ENCODE measurements at regions not wholly inside any gene's neighbourhood (a gene's known extent, or its start where the extent isn't known, plus 50 kb on each side); places are given as distances from the start of the nearest gene placed in this dataset.

- H3K27me3 Mint-ChIP-seq (ENCODE audit: low read depth) = no peaks in the 10 kb centered on the region
- no peak overlapping the region for H3K27ac Mint-ChIP-seq
- H3K4me1 Mint-ChIP-seq (ENCODE audit: low read depth) = no peaks in the 10 kb centered on the region
- peaks cover 0 to 4% of the 10 kb centered on the region in 2 donors for H3K9me3 Mint-ChIP-seq
- no peak overlapping the region for H3K4me3 Mint-ChIP-seq
- H3K36me3 Mint-ChIP-seq (ENCODE audit: insufficient read depth in 2 of 2) = no peaks in the 10 kb centered on the region
- DNase-seq (no peak), ATAC-seq (replicated peaks in 1 of 2) (no peak)
Observed at GRCh38 chr12:115423546-115423987, 739.6 kb upstream of the TBX3 start.

- no peak for ATAC-seq (replicated peaks in 1 of 2)
- Mint-ChIP-seq H3K36me3 (ENCODE audit: insufficient read depth in 2 of 2) (no peaks in the 10 kb centered on the region), H3K27ac (no peak overlapping the region)
Observed at GRCh38 chr12:115422845-115423545, 739.0 kb upstream of the TBX3 start.

DNA sequence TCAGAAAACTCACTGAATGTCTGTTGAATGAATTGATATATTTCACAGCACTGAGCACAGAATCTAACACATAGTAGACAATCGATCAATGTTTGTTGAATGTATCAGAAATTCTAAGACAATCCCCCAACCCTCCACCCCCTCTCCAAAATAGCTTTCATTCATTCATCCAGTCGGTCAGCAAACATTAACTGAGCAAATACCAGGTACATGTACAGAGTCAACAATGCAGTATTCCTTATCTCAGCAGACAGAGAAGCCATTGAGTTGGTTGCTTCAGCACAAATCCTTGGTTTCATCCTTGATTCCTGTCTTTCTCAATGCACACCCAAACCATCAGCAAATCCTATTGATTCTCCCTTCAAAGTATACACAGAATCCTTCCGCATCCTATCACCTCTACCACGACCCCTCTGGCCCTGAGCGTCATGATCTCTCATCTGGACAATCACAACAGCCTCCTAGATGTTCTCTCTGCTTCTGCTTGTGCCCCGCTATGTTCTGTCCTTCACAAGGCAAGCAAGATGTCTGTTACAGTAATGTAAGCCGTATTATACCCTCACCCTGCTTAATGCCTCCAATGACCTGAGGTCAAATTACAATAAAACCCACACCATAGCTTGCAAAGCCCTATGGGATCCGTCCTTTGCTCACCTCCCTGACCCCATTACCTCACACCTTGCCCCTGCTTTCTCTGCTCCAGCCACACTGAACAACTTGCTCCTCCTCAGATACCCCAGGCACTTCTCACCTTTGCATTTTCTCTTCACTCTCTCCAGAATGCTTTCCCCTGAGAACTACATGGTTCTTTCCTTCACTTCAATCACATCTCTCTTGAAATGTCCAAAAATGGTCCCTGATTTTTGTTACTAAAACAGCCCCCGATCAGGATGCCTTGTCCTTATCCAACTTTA, 738.1 kb upstream of the TBX3 start:
- H3K27me3 Mint-ChIP-seq (ENCODE audit: low read depth) = no peaks in the 10 kb centered on the region
- ATAC-seq (replicated peaks in 1 of 2) (no peak), DNase-seq (no peak)
- H3K4me3 Mint-ChIP-seq = no peak overlapping the region
- no peaks in the 10 kb centered on the region for H3K36me3 Mint-ChIP-seq (ENCODE audit: insufficient read depth in 2 of 2)
- H3K27ac Mint-ChIP-seq = no peak overlapping the region
- no peaks in the 10 kb centered on the region for H3K4me1 Mint-ChIP-seq (ENCODE audit: low read depth)
- H3K9me3 Mint-ChIP-seq = peaks cover 0 to 4% of the 10 kb centered on the region in 2 donors

More at GRCh38 chr12:115422845-115423545, 739.0 kb upstream of the TBX3 start:
- Mint-ChIP-seq H3K4me3 (no peak overlapping the region), H3K4me1 (ENCODE audit: low read depth) (no peaks in the 10 kb centered on the region), H3K27me3 (ENCODE audit: low read depth) (no peaks in the 10 kb centered on the region), H3K9me3 (peaks cover 0 to 4% of the 10 kb centered on the region in 2 donors)
- DNase-seq = no peak

- H3K4me3 Mint-ChIP-seq = no peak overlapping the region
- H3K27ac Mint-ChIP-seq = no peak overlapping the region
Observed at GRCh38 chr12:115421350-115421749, 737.4 kb upstream of the TBX3 start.

GRCh38 chr12:115419145-115419646, 735.2 kb upstream of the TBX3 start:
- Mint-ChIP-seq H3K9me3 (peaks cover 2% of the 10 kb centered on the region in 2 donors), H3K27ac (no peak overlapping the region), H3K4me3 (no peak overlapping the region), H3K4me1 (ENCODE audit: low read depth) (no peaks in the 10 kb centered on the region), H3K36me3 (ENCODE audit: insufficient read depth in 2 of 2) (no peaks in the 10 kb centered on the region), H3K27me3 (ENCODE audit: low read depth) (no peaks in the 10 kb centered on the region)
- no peak for ATAC-seq (replicated peaks in 1 of 2)
- no peak for DNase-seq

More at GRCh38 chr12:115421350-115421749, 737.4 kb upstream of the TBX3 start:
- DNase-seq (no peak), ATAC-seq (replicated peaks in 1 of 2) (no peak)
- H3K36me3 Mint-ChIP-seq (ENCODE audit: insufficient read depth in 2 of 2) = no peaks in the 10 kb centered on the region
- H3K27me3 Mint-ChIP-seq (ENCODE audit: low read depth) = no peaks in the 10 kb centered on the region
- peaks cover 0 to 4% of the 10 kb centered on the region in 2 donors for H3K9me3 Mint-ChIP-seq
- no peaks in the 10 kb centered on the region for H3K4me1 Mint-ChIP-seq (ENCODE audit: low read depth)

DNA sequence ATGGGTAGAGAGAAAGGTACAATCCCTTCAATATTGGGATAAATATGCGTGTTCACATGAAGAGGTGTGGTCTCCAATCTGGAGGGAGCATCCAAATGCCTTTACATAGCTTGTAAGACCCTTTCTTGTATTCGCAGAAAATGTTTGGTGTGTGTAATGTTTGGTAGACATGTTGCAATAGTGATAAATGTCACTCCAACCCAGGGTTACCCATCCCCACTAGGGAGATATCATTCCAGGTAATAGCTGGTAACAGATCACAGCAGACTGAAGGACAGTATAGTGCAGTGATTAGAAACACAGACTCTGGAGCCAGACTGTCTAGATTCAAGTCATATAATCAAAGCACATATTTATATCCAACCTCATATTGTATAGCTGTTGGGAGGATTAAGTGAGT, 733.6 kb upstream of the TBX3 start:
- no peak overlapping the region for H3K4me3 Mint-ChIP-seq
- no peaks in the 10 kb centered on the region for H3K36me3 Mint-ChIP-seq (ENCODE audit: insufficient read depth in 2 of 2)
- H3K27me3 Mint-ChIP-seq (ENCODE audit: low read depth) = no peaks in the 10 kb centered on the region
- no peak for ATAC-seq (replicated peaks in 1 of 2)
- no peaks in the 10 kb centered on the region for H3K4me1 Mint-ChIP-seq (ENCODE audit: low read depth)
- no peak overlapping the region for H3K27ac Mint-ChIP-seq
- peaks cover 2% of the 10 kb centered on the region in 2 donors for H3K9me3 Mint-ChIP-seq
- DNase-seq = no peak

- Mint-ChIP-seq H3K36me3 (ENCODE audit: insufficient read depth in 2 of 2) (no peaks in the 10 kb centered on the region), H3K9me3 (peaks cover 2% of the 10 kb centered on the region in 2 donors), H3K27me3 (ENCODE audit: low read depth) (no peaks in the 10 kb centered on the region), H3K27ac (no peak overlapping the region), H3K4me3 (no peak overlapping the region), H3K4me1 (ENCODE audit: low read depth) (no peaks in the 10 kb centered on the region)
- DNase-seq (no peak), ATAC-seq (replicated peaks in 1 of 2) (no peak)
Observed at GRCh38 chr12:115416869-115417268, 732.9 kb upstream of the TBX3 start.

- no peak overlapping the region for H3K4me3 Mint-ChIP-seq
- DNase-seq = no peak
- no peaks in the 10 kb centered on the region for H3K4me1 Mint-ChIP-seq (ENCODE audit: low read depth)
- no peak overlapping the region for H3K27ac Mint-ChIP-seq
- no peaks in the 10 kb centered on the region for H3K27me3 Mint-ChIP-seq (ENCODE audit: low read depth)
- no peaks in the 10 kb centered on the region for H3K36me3 Mint-ChIP-seq (ENCODE audit: insufficient read depth in 2 of 2)
- no peak for ATAC-seq (replicated peaks in 1 of 2)
- H3K9me3 Mint-ChIP-seq = peaks cover 2% of the 10 kb centered on the region in 2 donors
Observed at GRCh38 chr12:115413626-115414025, 729.7 kb upstream of the TBX3 start.

- Mint-ChIP-seq H3K27me3 (ENCODE audit: low read depth) (no peaks in the 10 kb centered on the region), H3K4me3 (no peak overlapping the region)
- ATAC-seq (replicated peaks in 1 of 2) = no peak
Observed at GRCh38 chr12:115412831-115413230, 728.9 kb upstream of the TBX3 start.

DNA sequence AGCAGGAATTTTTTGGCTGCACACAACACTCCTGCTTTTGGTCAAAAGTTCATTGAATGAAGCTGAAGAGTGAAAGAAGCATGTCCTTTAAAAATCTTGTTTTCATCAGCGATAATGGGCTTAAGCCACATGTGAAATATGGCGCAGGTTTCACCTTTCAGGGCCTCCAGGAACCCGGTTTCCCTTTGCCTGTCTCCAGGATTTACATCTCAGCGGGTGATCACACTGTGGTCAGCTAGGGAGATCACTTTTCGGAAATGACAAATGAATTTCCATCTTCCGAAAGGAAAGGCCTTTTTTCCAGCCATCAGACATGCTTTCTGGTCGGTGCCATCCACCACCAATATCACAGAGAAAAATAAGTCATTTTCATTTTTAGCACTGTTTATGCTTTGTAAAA, 727.1 kb upstream of the TBX3 start:
- no peak overlapping the region for H3K27ac Mint-ChIP-seq
- H3K36me3 Mint-ChIP-seq (ENCODE audit: insufficient read depth in 2 of 2) = no peaks in the 10 kb centered on the region
- no peak for ATAC-seq (replicated peaks in 1 of 2)

More at GRCh38 chr12:115412831-115413230, 728.9 kb upstream of the TBX3 start:
- Mint-ChIP-seq H3K27ac (no peak overlapping the region), H3K9me3 (peaks cover 2% of the 10 kb centered on the region in 2 donors), H3K4me1 (ENCODE audit: low read depth) (no peaks in the 10 kb centered on the region), H3K36me3 (ENCODE audit: insufficient read depth in 2 of 2) (no peaks in the 10 kb centered on the region)
- no peak for DNase-seq

GRCh38 chr12:115408642-115409041, 724.7 kb upstream of the TBX3 start:
- Mint-ChIP-seq H3K27ac (no peak overlapping the region), H3K4me1 (ENCODE audit: low read depth) (no peaks in the 10 kb centered on the region), H3K4me3 (no peak overlapping the region), H3K27me3 (ENCODE audit: low read depth) (no peaks in the 10 kb centered on the region), H3K9me3 (no peaks in the 10 kb centered on the region), H3K36me3 (ENCODE audit: insufficient read depth in 2 of 2) (no peaks in the 10 kb centered on the region)
- DNase-seq (no peak), ATAC-seq (replicated peaks in 1 of 2) (no peak)

More for the DNA sequence above, 727.1 kb upstream of the TBX3 start:
- no peaks in the 10 kb centered on the region for H3K4me1 Mint-ChIP-seq (ENCODE audit: low read depth)
- H3K9me3 Mint-ChIP-seq = peaks cover 0 to 2% of the 10 kb centered on the region in 2 donors
- H3K27me3 Mint-ChIP-seq (ENCODE audit: low read depth) = no peaks in the 10 kb centered on the region
- DNase-seq = no peak
- no peak overlapping the region for H3K4me3 Mint-ChIP-seq

- Mint-ChIP-seq H3K27me3 (ENCODE audit: low read depth) (no peaks in the 10 kb centered on the region), H3K9me3 (peaks cover 2% of the 10 kb centered on the region in 2 donors), H3K4me1 (ENCODE audit: low read depth) (no peaks in the 10 kb centered on the region), H3K4me3 (no peak overlapping the region), H3K27ac (no peak overlapping the region), H3K36me3 (ENCODE audit: insufficient read depth in 2 of 2) (no peaks in the 10 kb centered on the region)
- DNase-seq (no peak), ATAC-seq (replicated peaks in 1 of 2) (no peak)
Observed at GRCh38 chr12:115407723-115408122, 723.7 kb upstream of the TBX3 start.

DNA sequence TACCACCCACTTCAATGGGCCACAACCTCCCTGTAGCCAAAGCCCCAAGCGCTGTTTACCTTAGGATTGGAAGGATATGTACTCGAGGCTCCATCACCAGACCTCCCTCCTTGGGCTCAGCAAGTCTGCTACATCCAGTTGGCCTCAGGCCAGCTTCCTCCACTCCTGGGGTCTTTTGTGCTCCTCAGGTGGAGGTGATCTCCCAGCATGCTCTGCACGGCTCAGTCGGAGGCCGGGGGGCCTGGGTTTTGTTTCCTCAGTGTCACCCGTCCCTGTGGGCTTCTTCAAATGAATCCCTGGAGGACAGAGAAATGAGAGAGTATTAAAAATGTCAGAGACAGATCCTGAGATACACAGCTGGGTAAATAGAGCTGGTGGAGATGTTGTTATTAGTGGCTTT, 723.1 kb upstream of the TBX3 start:
- Mint-ChIP-seq H3K27me3 (ENCODE audit: low read depth) (no peaks in the 10 kb centered on the region), H3K4me1 (ENCODE audit: low read depth) (no peaks in the 10 kb centered on the region), H3K36me3 (ENCODE audit: insufficient read depth in 2 of 2) (no peaks in the 10 kb centered on the region), H3K4me3 (no peak overlapping the region), H3K27ac (no peak overlapping the region), H3K9me3 (peaks cover 2% of the 10 kb centered on the region in 2 donors)
- no peak for ATAC-seq (replicated peaks in 1 of 2)
- no peak for DNase-seq
